ENCODE measurements at regions not wholly inside any gene's neighbourhood (a gene's known extent, or its start where the extent isn't known, plus 50 kb on each side); places are given as distances from the start of the nearest gene placed in this dataset.

GRCh38 chr5:92879806-92880543 lies 701.0 kb downstream of the NR2F1-AS1 start:
- H3K27ac ChIP-seq = no peak overlapping the region
- no peaks in the 10 kb centered on the region for H3K9me3 ChIP-seq
- DNase-seq (no peak), ATAC-seq (no peak)
- TF ChIP-seq POLR2A (IDR thresholded peaks at IDR 0.05) (no peak), CTCF (IDR thresholded peaks at IDR 0.05) (no peak)
- intact Hi-C loops (cut with DNase I) = no loop called here
- H3K36me3 ChIP-seq = no peaks in the 10 kb centered on the region
- no peak overlapping the region for H3K4me3 ChIP-seq
- no peaks in the 10 kb centered on the region for H3K27me3 ChIP-seq
- H3K4me1 ChIP-seq = no peaks in the 10 kb centered on the region
- WGBS (ENCODE audit: insufficient coverage, low coverage, low lambda C conversion rate, missing lambda C conversion rate) = 42% methylated on average over 2 of the region's 2 CpGs

- H3K27ac ChIP-seq = no peak overlapping the region
- 76% methylated on average over 2 of the region's 2 CpGs for WGBS (ENCODE audit: insufficient coverage, low coverage, low lambda C conversion rate, missing lambda C conversion rate)
- no peak for ATAC-seq
- H3K4me1 ChIP-seq = no peaks in the 10 kb centered on the region
- intact Hi-C loops (cut with DNase I) = no loop called here
- H3K4me3 ChIP-seq = no peak overlapping the region
- no peak for DNase-seq
- TF ChIP-seq CTCF (IDR thresholded peaks at IDR 0.05) (no peak), POLR2A (IDR thresholded peaks at IDR 0.05) (no peak)
- H3K36me3 ChIP-seq = no peaks in the 10 kb centered on the region
- no peaks in the 10 kb centered on the region for H3K27me3 ChIP-seq
- peaks cover 0 to 4% (median 0%) of the 10 kb centered on the region in 4 donors for H3K9me3 ChIP-seq
Measured at GRCh38 chr5:92874790-92875189, 706.2 kb downstream of the NR2F1-AS1 start.

GRCh38 chr5:92868442-92868841 lies 712.6 kb downstream of the NR2F1-AS1 start:
- 89% methylated on average over 3 of the region's 3 CpGs for WGBS (ENCODE audit: insufficient coverage, low coverage, low lambda C conversion rate, missing lambda C conversion rate)
- no peaks in the 10 kb centered on the region for H3K36me3 ChIP-seq
- H3K9me3 ChIP-seq = no peaks in the 10 kb centered on the region
- no peaks in the 10 kb centered on the region for H3K27me3 ChIP-seq
- H3K4me3 ChIP-seq = no peak overlapping the region
- TF ChIP-seq POLR2A (IDR thresholded peaks at IDR 0.05) (no peak), CTCF (IDR thresholded peaks at IDR 0.05) (no peak)
- intact Hi-C loops (cut with DNase I) = no loop called here
- DNase-seq = no peak
- no peak for ATAC-seq
- H3K27ac ChIP-seq = no peak overlapping the region
- H3K4me1 ChIP-seq = no peaks in the 10 kb centered on the region

GRCh38 chr5:92864591-92864990 lies 716.4 kb downstream of the NR2F1-AS1 start:
- Histone ChIP-seq H3K27me3 (no peaks in the 10 kb centered on the region), H3K36me3 (no peaks in the 10 kb centered on the region), H3K4me3 (no peak overlapping the region), H3K27ac (no peak overlapping the region), H3K4me1 (no peaks in the 10 kb centered on the region), H3K9me3 (no peaks in the 10 kb centered on the region)
- no peak for DNase-seq
- intact Hi-C loops (cut with DNase I) = no loop called here
- no peak for ATAC-seq
- WGBS (ENCODE audit: insufficient coverage, low coverage, low lambda C conversion rate, missing lambda C conversion rate) = 13% methylated on average over 2 of the region's 2 CpGs
- TF ChIP-seq POLR2A (IDR thresholded peaks at IDR 0.05) (no peak), CTCF (IDR thresholded peaks at IDR 0.05) (no peak)
